CD4-positive, alpha-beta T cell treated with Interleukin-21 for 1 hour (primary cell): ENCODE measurements at regions not wholly inside any gene's neighbourhood (a gene's known extent, or its start where the extent isn't known, plus 50 kb on each side); places are given as distances from the start of the nearest gene placed in this dataset.
"Not testable (repeated sequence)": the region's sequence is repeated elsewhere in the genome, so short reads cannot be mapped to it uniquely, and the experiment has no call there.

Experiments used
- DNase-seq: peaks from one replicate; pipeline ENCODE4 v3.0.0-alpha.2; 2020

GRCh38 chr2:186098821-186099220 lies 360.2 kb downstream of the FSIP2 start:
- DNase-seq = no peak

GRCh38 chr2:186099826-186100225 lies 361.2 kb downstream of the FSIP2 start:
- no peak for DNase-seq

DNA sequence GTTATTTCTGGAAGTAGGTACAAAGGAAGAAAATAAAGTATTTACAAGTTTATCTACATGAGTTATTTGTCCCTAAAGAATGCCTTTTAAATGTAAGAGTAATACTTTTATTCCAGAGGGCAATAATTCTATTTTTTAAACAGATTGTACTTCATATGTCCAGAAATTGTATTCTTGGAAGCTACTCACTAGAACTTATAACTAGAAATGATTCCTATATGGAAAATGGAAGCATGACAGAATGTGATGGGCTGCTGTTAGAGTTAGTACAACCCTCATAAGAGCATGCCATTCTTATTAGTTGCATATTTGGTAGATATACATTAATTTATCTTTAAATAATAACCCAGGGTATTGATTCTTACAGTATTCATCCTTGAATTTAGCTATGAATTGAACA lies 362.0 kb downstream of the FSIP2 start:
- no peak for DNase-seq

- DNase-seq = no peak
Measured at GRCh38 chr2:186101616-186102015, 363.0 kb downstream of the FSIP2 start.

GRCh38 chr2:186103276-186103675 lies 364.7 kb downstream of the FSIP2 start:
- no peak for DNase-seq

- DNase-seq = no peak
Measured at GRCh38 chr2:186105016-186105724, 366.6 kb downstream of the FSIP2 start.

DNA sequence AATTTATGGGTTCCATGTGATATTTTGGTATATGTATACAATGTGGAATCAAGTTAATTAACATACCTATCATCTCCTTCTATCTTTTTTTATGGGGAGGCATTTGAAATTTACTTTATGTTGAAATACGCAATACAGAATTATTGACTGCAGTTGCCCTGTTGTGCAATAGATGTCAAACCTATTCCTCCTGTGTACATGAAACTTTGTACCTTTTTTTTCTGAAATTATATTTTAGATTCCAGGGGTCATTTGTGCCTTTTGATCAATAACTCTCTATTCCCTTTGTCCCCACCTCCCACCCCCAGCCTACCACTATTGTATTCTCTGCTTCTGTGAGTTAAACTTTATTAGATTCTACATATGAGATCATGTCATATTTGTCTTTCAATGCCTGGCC lies 369.9 kb downstream of the FSIP2 start:
- DNase-seq = no peak

- no peak for DNase-seq
Measured at GRCh38 chr2:186113284-186113683, 372.8 kb upstream of the ZC3H15 start.

- DNase-seq = no peak
Measured at GRCh38 chr2:186125156-186125555, 360.9 kb upstream of the ZC3H15 start.

- no peak for DNase-seq
Measured at GRCh38 chr2:186125625-186126024, 360.4 kb upstream of the ZC3H15 start.

DNA sequence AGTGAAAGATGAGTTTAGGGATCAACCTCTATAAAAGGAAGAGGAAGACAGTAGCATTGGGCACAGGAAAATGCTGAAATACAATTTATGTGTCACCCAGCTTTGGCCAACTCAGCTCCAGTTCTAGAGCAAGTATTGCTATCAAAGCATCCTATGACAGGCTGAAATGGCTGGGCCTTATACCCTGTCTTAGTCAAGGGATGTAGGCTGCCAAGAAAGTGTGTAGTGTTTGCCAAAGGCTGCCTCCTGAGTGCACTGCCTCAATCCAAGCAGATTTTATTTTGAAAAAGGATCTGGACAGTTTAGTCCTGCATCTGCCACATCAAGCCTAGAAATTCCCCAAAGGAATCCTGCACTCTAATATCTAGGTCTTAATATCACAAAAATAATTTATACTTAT lies 359.9 kb upstream of the ZC3H15 start:
- DNase-seq = no peak

DNA sequence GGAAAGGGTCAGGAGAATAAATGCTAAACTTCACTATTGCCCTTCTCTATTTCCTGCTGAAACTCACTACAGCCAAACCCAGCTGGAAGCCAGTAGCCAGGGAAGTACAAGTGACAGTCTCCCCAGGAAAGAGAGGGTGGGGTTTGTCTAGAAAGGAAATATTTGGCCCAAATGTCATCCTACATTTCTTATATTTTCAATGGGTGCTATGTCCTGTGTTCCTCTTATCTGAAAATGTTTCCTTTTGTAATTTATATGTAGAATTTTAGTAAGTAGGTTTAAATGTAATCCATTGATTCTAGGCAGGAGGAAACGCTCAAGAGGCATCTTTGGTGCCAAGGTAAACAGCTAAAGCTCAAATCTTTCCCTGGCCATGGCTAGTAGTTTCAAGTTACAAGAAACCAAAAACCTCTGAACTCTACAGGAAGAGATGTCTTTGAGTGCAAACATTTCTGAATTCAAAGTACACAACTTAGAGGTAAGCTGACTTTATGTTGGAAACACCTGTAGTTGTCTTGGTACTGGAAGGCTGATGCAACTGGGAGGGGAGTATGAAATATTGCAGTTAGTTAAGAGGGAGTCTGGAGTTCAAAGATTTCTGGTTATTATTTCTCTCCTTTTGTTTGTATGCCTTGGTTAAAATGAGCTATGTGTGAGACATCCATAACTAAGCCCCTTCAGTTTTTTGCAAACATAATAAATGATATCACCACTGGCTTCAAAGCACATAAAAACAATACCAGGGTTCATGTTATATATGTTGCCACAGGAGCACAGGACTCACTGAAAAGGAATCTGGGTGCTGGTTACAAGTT lies 356.1 kb upstream of the ZC3H15 start:
- DNase-seq = no peak

- DNase-seq = no peak
Measured at GRCh38 chr2:186130748-186131641, 355.1 kb upstream of the ZC3H15 start.

GRCh38 chr2:186135686-186136085 lies 350.4 kb upstream of the ZC3H15 start:
- DNase-seq = no peak

DNA sequence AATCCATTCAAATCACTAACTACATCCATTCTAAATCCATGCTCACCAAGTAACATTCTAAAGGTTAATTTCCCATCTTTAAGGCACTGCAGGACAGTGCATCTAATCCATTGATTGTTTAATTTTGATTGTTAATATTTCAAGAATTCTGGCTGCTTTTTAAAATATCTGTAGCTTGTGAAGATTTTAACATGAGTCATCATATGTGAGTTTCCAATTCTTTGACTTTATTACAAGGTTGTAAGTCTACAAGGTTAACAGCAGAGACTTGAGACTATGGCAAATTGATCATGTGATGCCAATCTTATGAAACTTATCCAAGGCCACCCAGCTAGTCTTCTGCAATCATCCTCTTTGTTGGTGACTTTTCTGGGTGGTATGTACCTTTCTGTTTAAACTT lies 349.2 kb upstream of the ZC3H15 start:
- no peak for DNase-seq

- no peak for DNase-seq
Measured at GRCh38 chr2:186138845-186139244, 347.2 kb upstream of the ZC3H15 start.

- DNase-seq = no peak
Measured at GRCh38 chr2:186159101-186159500, 327.0 kb upstream of the ZC3H15 start.

DNA sequence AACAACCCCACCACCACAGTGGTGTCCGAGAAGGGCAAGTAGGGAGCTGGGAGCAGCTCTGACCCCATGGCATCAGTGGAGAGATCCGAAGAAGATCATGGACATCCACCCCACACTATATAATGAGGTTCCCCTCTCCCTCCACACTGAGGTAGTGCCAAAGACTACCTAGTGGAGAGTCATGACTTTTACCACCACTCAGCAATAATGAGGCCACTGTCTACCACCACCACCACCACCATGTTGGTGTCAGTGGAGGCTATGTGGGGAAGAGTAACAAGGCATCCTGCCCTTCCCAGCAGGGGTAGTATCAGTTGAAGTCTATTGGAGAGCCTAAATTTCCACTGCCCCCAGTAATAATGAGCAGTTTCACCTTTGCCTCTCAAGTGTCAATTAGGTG lies 321.7 kb upstream of the ZC3H15 start:
- DNase-seq = no peak

GRCh38 chr2:186170693-186171092 lies 315.4 kb upstream of the ZC3H15 start:
- DNase-seq = no peak

DNA sequence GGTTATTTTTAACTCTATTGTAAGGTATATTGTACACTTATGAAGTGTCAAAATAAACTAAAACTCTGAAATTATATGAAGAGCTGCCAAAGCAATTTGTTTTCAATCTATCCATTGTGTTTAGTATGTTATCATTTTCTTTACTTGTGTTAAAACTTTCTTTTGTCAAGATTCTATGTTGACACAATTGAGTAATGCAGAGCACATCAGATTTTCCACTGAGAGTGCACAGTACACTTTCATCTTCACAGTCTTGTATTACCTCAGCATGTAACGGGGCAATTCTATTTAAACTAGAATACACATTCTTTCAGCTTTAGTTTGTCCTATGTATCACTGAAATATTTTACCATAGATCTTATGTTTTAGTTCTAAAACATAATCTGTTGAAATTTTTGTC lies 304.4 kb upstream of the ZC3H15 start:
- DNase-seq = no peak

- not testable (repeated sequence) for DNase-seq
Measured at GRCh38 chr2:186182366-186182765, 303.7 kb upstream of the ZC3H15 start.

DNA sequence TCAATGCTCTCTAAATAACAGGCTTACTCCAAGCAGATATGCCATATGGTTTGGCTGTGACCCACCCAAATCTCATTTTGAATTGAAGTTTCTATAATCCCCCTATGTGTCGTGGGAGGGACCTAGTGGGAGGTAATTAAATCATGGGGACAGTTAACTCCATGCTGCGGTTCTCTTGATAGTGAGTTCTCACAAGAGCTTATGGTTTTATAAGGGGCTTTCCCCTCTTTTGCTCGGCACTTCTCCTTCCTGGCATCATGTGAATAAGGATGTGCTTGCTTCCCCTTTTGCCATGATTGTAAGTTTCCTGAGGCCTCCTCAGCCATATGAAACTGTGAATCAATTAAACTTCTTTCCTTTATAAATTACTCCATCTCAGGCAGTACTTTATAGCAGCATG lies 302.7 kb upstream of the ZC3H15 start:
- DNase-seq = no peak

GRCh38 chr2:186187854-186188253 lies 298.2 kb upstream of the ZC3H15 start:
- DNase-seq = no peak

GRCh38 chr2:186189816-186190215 lies 296.2 kb upstream of the ZC3H15 start:
- DNase-seq = no peak
